ENCODE measurements at regions not wholly inside any gene's neighbourhood (a gene's known extent, or its start where the extent isn't known, plus 50 kb on each side); places are given as distances from the start of the nearest gene placed in this dataset.
"Not testable (repeated sequence)": the region's sequence is repeated elsewhere in the genome, so short reads cannot be mapped to it uniquely, and the experiment has no call there.

GRCh38 chr1:168468822-168469221 lies 75.0 kb downstream of the XCL2 start:
- H3K36me3 ChIP-seq: no peaks in the 10 kb centered on the region
- H3K4me1 ChIP-seq: peaks cover 20% of the 10 kb centered on the region
- H3K27me3 ChIP-seq: no peaks in the 10 kb centered on the region
- no peak for DNase-seq
- no peak for TF ChIP-seq CTCF (IDR thresholded peaks at IDR 0.05)
- no peaks in the 10 kb centered on the region for H3K9me3 ChIP-seq
- intact Hi-C loops (cut with DNase I): no loop called here
- no peak overlapping the region for H3K4me3 ChIP-seq
- no peak overlapping the region for H3K9ac ChIP-seq (ENCODE audit: low read depth in 2 of 2, low read length in 2 of 2)
- peak overlapping the region; percentile 40 for H3K27ac ChIP-seq

- H3K4me1 ChIP-seq: peaks cover 20% of the 10 kb centered on the region
- H3K9me3 ChIP-seq: no peaks in the 10 kb centered on the region
- H3K9ac ChIP-seq (ENCODE audit: low read depth in 2 of 2, low read length in 2 of 2): no peak overlapping the region
- no peak for TF ChIP-seq CTCF (IDR thresholded peaks at IDR 0.05)
- no peaks in the 10 kb centered on the region for H3K27me3 ChIP-seq
- DNase-seq: no peak
- H3K27ac ChIP-seq: peak overlapping the region; percentile 60
- H3K4me3 ChIP-seq: no peak overlapping the region
- no peaks in the 10 kb centered on the region for H3K36me3 ChIP-seq
- intact Hi-C loops (cut with DNase I): no loop called here
Measured at GRCh38 chr1:168468042-168468809, 75.6 kb downstream of the XCL2 start.

GRCh38 chr1:168467452-168467851 lies 76.3 kb downstream of the XCL2 start:
- Histone ChIP-seq H3K27me3 (no peaks in the 10 kb centered on the region), H3K4me1 (peaks cover 20% of the 10 kb centered on the region), H3K9me3 (no peaks in the 10 kb centered on the region), H3K9ac (ENCODE audit: low read depth in 2 of 2, low read length in 2 of 2) (no peak overlapping the region), H3K4me3 (no peak overlapping the region), H3K36me3 (no peaks in the 10 kb centered on the region), H3K27ac (peak overlapping the region; percentile 60)
- no peak for DNase-seq
- intact Hi-C loops (cut with DNase I): no loop called here
- no peak for TF ChIP-seq CTCF (IDR thresholded peaks at IDR 0.05)

- Histone ChIP-seq H3K4me1 (peaks cover 20% of the 10 kb centered on the region), H3K27me3 (no peaks in the 10 kb centered on the region), H3K9ac (ENCODE audit: low read depth in 2 of 2, low read length in 2 of 2) (peak overlapping the region in 1 of 2 donors; percentile 9), H3K27ac (peak overlapping the region; percentile 60), H3K9me3 (no peaks in the 10 kb centered on the region), H3K36me3 (no peaks in the 10 kb centered on the region), H3K4me3 (no peak overlapping the region)
- intact Hi-C loops (cut with DNase I): no loop called here
- no peak for DNase-seq
- TF ChIP-seq CTCF (IDR thresholded peaks at IDR 0.05): no peak
Measured at GRCh38 chr1:168466714-168467131, 77.1 kb downstream of the XCL2 start.

- peak; percentile 75 for DNase-seq
- Histone ChIP-seq H3K4me1 (peaks cover 20% of the 10 kb centered on the region), H3K9ac (ENCODE audit: low read depth in 2 of 2, low read length in 2 of 2) (peak overlapping the region in 1 of 2 donors; percentile 9)
Measured at GRCh38 chr1:168466092-168466713, 77.6 kb downstream of the XCL2 start.

GRCh38 chr1:168461108-168461507 lies 82.7 kb downstream of the XCL2 start:
- H3K9me3 ChIP-seq; H3K4me1 ChIP-seq; H3K4me3 ChIP-seq; H3K36me3 ChIP-seq; H3K27ac ChIP-seq; H3K27me3 ChIP-seq; intact Hi-C loops (cut with DNase I); H3K9ac ChIP-seq (ENCODE audit: low read depth in 2 of 2, low read length in 2 of 2); DNase-seq: not testable (repeated sequence)

More at GRCh38 chr1:168466092-168466713, 77.6 kb downstream of the XCL2 start:
- peak overlapping the region; percentile 60 for H3K27ac ChIP-seq
- H3K9me3 ChIP-seq: no peaks in the 10 kb centered on the region
- H3K27me3 ChIP-seq: no peaks in the 10 kb centered on the region
- no peak for TF ChIP-seq CTCF (IDR thresholded peaks at IDR 0.05)
- intact Hi-C loops (cut with DNase I): no loop called here
- no peaks in the 10 kb centered on the region for H3K36me3 ChIP-seq
- H3K4me3 ChIP-seq: no peak overlapping the region

- intact Hi-C loops (cut with DNase I); H3K9ac ChIP-seq (ENCODE audit: low read depth in 2 of 2, low read length in 2 of 2); H3K27me3 ChIP-seq; H3K4me3 ChIP-seq; H3K4me1 ChIP-seq; H3K36me3 ChIP-seq; H3K9me3 ChIP-seq: not testable (repeated sequence)
- DNase-seq: peak; percentile 50
- H3K27ac ChIP-seq: peak overlapping the region; percentile 20
Measured at GRCh38 chr1:168457296-168457695, 86.5 kb downstream of the XCL2 start.
